K562 (cell line): ENCODE measurements at regions not wholly inside any gene's neighbourhood (a gene's known extent, or its start where the extent isn't known, plus 50 kb on each side); places are given as distances from the start of the nearest gene placed in this dataset.

ENCODE experiments used
- ATF3 ChIP-seq, 2 experiments: fragments of 450-650 bp in 1 of 2; sonication (generic) in 1 of 2; formaldehyde crosslinking in 1 of 2; IDR thresholded peaks in 1 of 2; conservative IDR thresholded peaks in 1 of 2; 2 replicates each; pipeline versions ENCODE4 v1.6.1 to v1.8.1; 2016 to 2023; ENCODE audit warnings: mild to moderate bottlenecking in 2 of 2, moderate library complexity in 2 of 2, inconsistent platforms in 1 of 2, missing genetic modification reagents in 1 of 2
- ATF4 ChIP-seq: fragments of 450-650 bp; formaldehyde crosslinking; IDR thresholded peaks from 2 replicates; pipeline ENCODE4 v1.4.0; 2022; ENCODE audit warnings: mild to moderate bottlenecking, moderate library complexity
- BCOR ChIP-seq: fragments of 450-650 bp; IDR thresholded peaks from 2 replicates; pipeline ENCODE4 v1.6.1; 2016
- CEBPG ChIP-seq, 3 experiments: fragments of 200-800 bp in 1 of 3; sonication (Bioruptor generic) in 1 of 3; sonication (generic) in 1 of 3; formaldehyde crosslinking in 1 of 3; IDR thresholded peaks in 2 of 3; conservative IDR thresholded peaks in 1 of 3; 2 replicates each; pipeline versions ENCODE4 v1.6.1 to v1.8.0; 2016 to 2022; ENCODE audit warnings: missing compliant biosample characterization in 2 of 3, missing genetic modification characterization in 2 of 3, mild to moderate bottlenecking in 1 of 3, missing genetic modification reagents in 1 of 3
- POLR2H ChIP-seq: IDR thresholded peaks from 2 replicates; pipeline ENCODE4 v1.6.1; 2016; ENCODE audit warnings: missing genetic modification characterization, low read depth, mild to moderate bottlenecking, control low read depth, missing compliant biosample characterization, moderate library complexity
- SREBF1 ChIP-seq: fragments of 150-350 bp; IDR thresholded peaks from 2 replicates; pipeline ENCODE4 v1.6.1; 2014; ENCODE audit warnings: antibody characterized with exemption, low read depth, low read length, borderline replicate concordance
- ZBTB9 ChIP-seq: fragments of 450-650 bp; formaldehyde crosslinking; IDR thresholded peaks from 2 replicates; pipeline ENCODE4 v1.4.0; 2020; ENCODE audit warnings: mild to moderate bottlenecking, moderate library complexity
- ZEB2 ChIP-seq: fragments of 450-650 bp; IDR thresholded peaks from 2 replicates; pipeline ENCODE4 v1.6.1; 2016
- ZNF408 ChIP-seq: fragments of 250-450 bp; sonication (Bioruptor Pico); IDR thresholded peaks from 2 replicates; pipeline ENCODE4 v1.4.0; 2020; ENCODE audit warnings: low read depth, mild to moderate bottlenecking, moderate library complexity
- ZNF436 ChIP-seq: fragments of 250-450, 450-650 bp; sonication (Bioruptor Pico); formaldehyde crosslinking; IDR thresholded peaks from 2 replicates; pipeline ENCODE4 v1.7.0; 2020; ENCODE audit warnings: mild to moderate bottlenecking
- ZNF518B ChIP-seq: fragments of 250-450 bp; sonication (Bioruptor Pico); IDR thresholded peaks from 2 replicates; pipeline ENCODE4 v1.5.0; 2021; ENCODE audit warnings: mild to moderate bottlenecking, moderate library complexity
- ZNF780A ChIP-seq: fragments of 250-450 bp; sonication (Bioruptor Pico); IDR thresholded peaks from 2 replicates; pipeline ENCODE4 v1.5.0; 2021; ENCODE audit warnings: mild to moderate bottlenecking

- TF ChIP-seq POLR2H (tag) (peak; percentile 24; the same call in 1 of the 2 replicates), SREBF1 (no peak), ATF3 (IDR thresholded peaks at IDR 0.05) (peak; percentile 49), ATF3 (CRISPR knock-in tag; conservative IDR thresholded peaks at IDR 0.05) (no peak), ZNF780A (CRISPR knock-in tag) (no peak), ZEB2 (no peak), ZNF518B (CRISPR knock-in tag) (no peak), ATF4 (0 out of 2 replicates have a peak, but pooled peaks have one; percentile 65), ZNF436 (CRISPR knock-in tag) (no peak), CEBPG (CRISPR knock-in tag; IDR thresholded peaks at IDR 0.05) (peak; percentile 40; the same call in 1 of the 2 replicates), CEBPG (tag; conservative IDR thresholded peaks at IDR 0.05 in 1 of 2, IDR thresholded peaks at IDR 0.05 in 1 of 2) (peak; percentile 10 to 58; a peak in 1 of 4 replicates), BCOR (no peak), ZBTB9 (CRISPR knock-in tag) (no peak), ZNF408 (no peak)
Observed at GRCh38 chr10:131477457-131478121, 166.1 kb upstream of the TCERG1L start (continued).
